ENCODE measurements at regions not wholly inside any gene's neighbourhood (a gene's known extent, or its start where the extent isn't known, plus 50 kb on each side); places are given as distances from the start of the nearest gene placed in this dataset.

- H3K36me3 ChIP-seq (ENCODE audit: insufficient read depth, low read length) = no peaks in the 10 kb centered on the region
- no peaks in the 10 kb centered on the region for H3F3A ChIP-seq (ENCODE audit: low read depth)
- H3K79me2 ChIP-seq (ENCODE audit: insufficient read depth, low read length) = no peaks in the 10 kb centered on the region
- H2AFZ ChIP-seq (ENCODE audit: low read length) = no peak overlapping the region
- no peak overlapping the region for H3K4me3 ChIP-seq (ENCODE audit: low read length, poor library complexity, severe bottlenecking)
- H4K20me1 ChIP-seq (ENCODE audit: insufficient read depth, low read length, poor library complexity, severe bottlenecking) = no peaks in the 10 kb centered on the region
- no peaks in the 10 kb centered on the region for H3K9me2 ChIP-seq (replicated peaks; ENCODE audit: low read depth, low read length)
- H3K9ac ChIP-seq (ENCODE audit: low read depth, low read length, poor library complexity, severe bottlenecking) = no peak overlapping the region
- H3K4me1 ChIP-seq (ENCODE audit: insufficient read depth, low read length, poor library complexity, severe bottlenecking) = no peaks in the 10 kb centered on the region
- H3K27me3 ChIP-seq (ENCODE audit: insufficient read depth, low read length, poor library complexity, severe bottlenecking) = peaks cover 16% of the 10 kb centered on the region
- no peak overlapping the region for H3K4me2 ChIP-seq (ENCODE audit: low read depth, low read length, poor library complexity, severe bottlenecking)
- TF ChIP-seq EZH2phosphoT487 (IDR thresholded peaks at IDR 0.05; ENCODE audit: borderline replicate concordance) (no peak), CTCF (conservative IDR thresholded peaks at IDR 0.05; ENCODE audit: low read length) (no peak)
- no peaks in the 10 kb centered on the region for H3K9me3 ChIP-seq (ENCODE audit: insufficient read depth, low read depth, low read length)
These were observed 75.4 kb upstream of the CTNNA1 start for GRCh38 chr5:138677782-138678181.

GRCh38 chr5:138676556-138677193 lies 76.5 kb upstream of the CTNNA1 start:
- Histone ChIP-seq H3K9me3 (ENCODE audit: insufficient read depth, low read depth, low read length) (no peaks in the 10 kb centered on the region), H3K4me3 (ENCODE audit: low read length, poor library complexity, severe bottlenecking) (no peak overlapping the region), H3K9ac (ENCODE audit: low read depth, low read length, poor library complexity, severe bottlenecking) (no peak overlapping the region), H3K4me2 (ENCODE audit: low read depth, low read length, poor library complexity, severe bottlenecking) (no peak overlapping the region), H3K79me2 (ENCODE audit: insufficient read depth, low read length) (no peaks in the 10 kb centered on the region), H2AFZ (ENCODE audit: low read length) (no peak overlapping the region), H3K4me1 (ENCODE audit: insufficient read depth, low read length, poor library complexity, severe bottlenecking) (no peaks in the 10 kb centered on the region), H3K9me2 (replicated peaks; ENCODE audit: low read depth, low read length) (no peaks in the 10 kb centered on the region), H3F3A (ENCODE audit: low read depth) (no peaks in the 10 kb centered on the region), H3K36me3 (ENCODE audit: insufficient read depth, low read length) (no peaks in the 10 kb centered on the region), H3K27me3 (ENCODE audit: insufficient read depth, low read length, poor library complexity, severe bottlenecking) (peaks cover 24% of the 10 kb centered on the region), H4K20me1 (ENCODE audit: insufficient read depth, low read length, poor library complexity, severe bottlenecking) (no peaks in the 10 kb centered on the region)
- TF ChIP-seq EZH2phosphoT487 (IDR thresholded peaks at IDR 0.05; ENCODE audit: borderline replicate concordance) = no peak
- no peak for TF ChIP-seq CTCF (conservative IDR thresholded peaks at IDR 0.05; ENCODE audit: low read length)

- H4K20me1 ChIP-seq (ENCODE audit: insufficient read depth, low read length, poor library complexity, severe bottlenecking) = no peaks in the 10 kb centered on the region
- no peak overlapping the region for H3K4me3 ChIP-seq (ENCODE audit: low read length, poor library complexity, severe bottlenecking)
- no peaks in the 10 kb centered on the region for H3K4me1 ChIP-seq (ENCODE audit: insufficient read depth, low read length, poor library complexity, severe bottlenecking)
- no peaks in the 10 kb centered on the region for H3K9me3 ChIP-seq (ENCODE audit: insufficient read depth, low read depth, low read length)
- H3K36me3 ChIP-seq (ENCODE audit: insufficient read depth, low read length) = no peaks in the 10 kb centered on the region
- no peaks in the 10 kb centered on the region for H3K9me2 ChIP-seq (replicated peaks; ENCODE audit: low read depth, low read length)
- no peak overlapping the region for H3K9ac ChIP-seq (ENCODE audit: low read depth, low read length, poor library complexity, severe bottlenecking)
- no peak overlapping the region for H2AFZ ChIP-seq (ENCODE audit: low read length)
- H3F3A ChIP-seq (ENCODE audit: low read depth) = no peaks in the 10 kb centered on the region
- TF ChIP-seq EZH2phosphoT487 (IDR thresholded peaks at IDR 0.05; ENCODE audit: borderline replicate concordance) (no peak), CTCF (conservative IDR thresholded peaks at IDR 0.05; ENCODE audit: low read length) (no peak)
- H3K27me3 ChIP-seq (ENCODE audit: insufficient read depth, low read length, poor library complexity, severe bottlenecking) = peaks cover 30% of the 10 kb centered on the region
- no peak overlapping the region for H3K4me2 ChIP-seq (ENCODE audit: low read depth, low read length, poor library complexity, severe bottlenecking)
- no peaks in the 10 kb centered on the region for H3K79me2 ChIP-seq (ENCODE audit: insufficient read depth, low read length)
These were observed 77.2 kb upstream of the CTNNA1 start for GRCh38 chr5:138676002-138676401.
